ENCODE measurements at regions not wholly inside any gene's neighbourhood (a gene's known extent, or its start where the extent isn't known, plus 50 kb on each side); places are given as distances from the start of the nearest gene placed in this dataset.

- DNase-seq, result no peak
- Histone ChIP-seq H3K27ac (no peak overlapping the region), H3K9me3 (ENCODE audit: severe bottlenecking) (no peaks in the 10 kb centered on the region), H3K4me3 (ENCODE audit: low read depth, low read length) (no peak overlapping the region), H3K36me3 (no peaks in the 10 kb centered on the region), H3K27me3 (ENCODE audit: insufficient read depth, low read depth, severe bottlenecking) (no peaks in the 10 kb centered on the region)
- TF ChIP-seq CTCF (IDR thresholded peaks at IDR 0.05; ENCODE audit: low read depth, low read length), result no peak
Observed at GRCh38 chr2:198762441-198762840, 695.3 kb downstream of the SATB2 start.

DNA sequence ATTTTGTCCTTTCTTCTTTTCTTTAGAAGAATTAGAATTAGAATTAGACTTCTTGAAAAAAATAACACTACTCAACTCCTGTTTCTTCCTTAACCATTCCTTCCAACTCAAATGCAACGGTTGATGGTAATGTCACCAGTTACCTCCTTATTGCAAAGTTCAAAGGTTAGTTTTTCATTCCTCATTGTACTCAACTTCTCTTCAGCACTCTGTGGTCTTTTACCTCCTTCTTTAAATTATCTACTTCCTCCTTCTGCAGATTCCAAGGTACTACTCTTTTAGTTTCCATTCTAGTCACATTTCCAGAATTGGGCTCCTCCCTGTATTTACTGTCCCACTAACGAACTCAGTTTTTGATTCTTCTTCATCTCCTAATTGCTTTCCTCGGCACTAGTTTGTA, 700.7 kb downstream of the SATB2 start:
- no peaks in the 10 kb centered on the region for H3K27me3 ChIP-seq (ENCODE audit: insufficient read depth, low read depth, severe bottlenecking)
- no peak overlapping the region for H3K4me3 ChIP-seq (ENCODE audit: low read depth, low read length)
- H3K27ac ChIP-seq, result no peak overlapping the region
- no peaks in the 10 kb centered on the region for H3K36me3 ChIP-seq
- no peaks in the 10 kb centered on the region for H3K9me3 ChIP-seq (ENCODE audit: severe bottlenecking)
- DNase-seq, result no peak
- no peak for TF ChIP-seq CTCF (IDR thresholded peaks at IDR 0.05; ENCODE audit: low read depth, low read length)

- DNase-seq, result no peak
- no peak overlapping the region for H3K4me3 ChIP-seq (ENCODE audit: low read depth, low read length)
- TF ChIP-seq CTCF (IDR thresholded peaks at IDR 0.05; ENCODE audit: low read depth, low read length), result no peak
- no peak overlapping the region for H3K27ac ChIP-seq
- no peaks in the 10 kb centered on the region for H3K27me3 ChIP-seq (ENCODE audit: insufficient read depth, low read depth, severe bottlenecking)
- H3K9me3 ChIP-seq (ENCODE audit: severe bottlenecking), result no peaks in the 10 kb centered on the region
- no peaks in the 10 kb centered on the region for H3K36me3 ChIP-seq
Observed at GRCh38 chr2:198756166-198756565, 701.6 kb downstream of the SATB2 start.

DNA sequence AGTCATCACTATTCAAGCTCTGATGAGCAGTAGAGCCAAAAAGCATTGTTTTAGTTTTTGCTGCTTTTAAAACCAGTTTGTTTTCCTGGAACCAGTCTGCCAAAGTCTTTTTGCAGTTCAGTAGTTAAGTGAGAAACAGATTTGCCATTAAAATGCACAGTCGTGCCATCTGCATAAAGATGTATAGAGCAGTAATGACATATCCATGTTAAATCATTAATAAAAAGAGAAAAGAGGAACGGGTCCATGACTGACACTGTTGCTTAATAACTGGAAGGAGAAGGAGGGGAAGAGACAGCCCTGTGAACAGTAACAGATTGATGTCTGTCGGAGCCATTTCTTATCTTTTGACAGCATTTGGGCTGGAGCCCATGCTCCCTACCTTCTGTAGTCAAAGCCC, 704.6 kb downstream of the SATB2 start:
- Histone ChIP-seq H3K4me3 (ENCODE audit: low read depth, low read length) (no peak overlapping the region), H3K36me3 (no peaks in the 10 kb centered on the region), H3K27me3 (ENCODE audit: insufficient read depth, low read depth, severe bottlenecking) (no peaks in the 10 kb centered on the region), H3K27ac (no peak overlapping the region), H3K9me3 (ENCODE audit: severe bottlenecking) (no peaks in the 10 kb centered on the region)
- no peak for DNase-seq
- no peak for TF ChIP-seq CTCF (IDR thresholded peaks at IDR 0.05; ENCODE audit: low read depth, low read length)

DNA sequence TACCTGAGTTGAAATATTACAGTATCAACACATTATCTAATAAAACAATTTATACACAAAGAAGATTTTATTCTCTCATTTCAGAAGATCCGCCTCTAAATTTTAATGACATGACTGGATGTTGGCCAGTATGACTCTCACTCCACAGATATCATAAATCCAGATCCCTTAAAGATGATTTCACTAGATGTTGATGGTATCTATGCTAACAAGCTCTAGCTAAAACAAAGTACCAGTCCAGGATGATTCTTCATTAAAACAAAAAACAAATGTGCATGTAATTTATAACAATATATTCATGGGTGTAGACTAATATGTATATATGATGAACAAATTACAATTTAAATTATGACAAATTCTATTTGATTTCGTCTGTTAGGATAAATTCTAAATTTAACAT, 708.4 kb downstream of the SATB2 start:
- no peaks in the 10 kb centered on the region for H3K36me3 ChIP-seq

More for the DNA sequence above, 708.4 kb downstream of the SATB2 start:
- Histone ChIP-seq H3K27ac (no peak overlapping the region), H3K9me3 (ENCODE audit: severe bottlenecking) (no peaks in the 10 kb centered on the region), H3K4me3 (ENCODE audit: low read depth, low read length) (no peak overlapping the region), H3K27me3 (ENCODE audit: insufficient read depth, low read depth, severe bottlenecking) (no peaks in the 10 kb centered on the region)
- TF ChIP-seq CTCF (IDR thresholded peaks at IDR 0.05; ENCODE audit: low read depth, low read length), result no peak
- DNase-seq, result no peak
